GM12878 (cell line): ENCODE measurements at regions not wholly inside any gene's neighbourhood (a gene's known extent, or its start where the extent isn't known, plus 50 kb on each side); places are given as distances from the start of the nearest gene placed in this dataset.

Source experiments
- ATAC-seq: fragments of 200-7000 bp; cut with Tn5 transposase; 3 replicates; pipeline ENCODE4 v1.9.1; 2020; ENCODE audit warnings: mild to moderate bottlenecking, moderate library complexity
- BruUV-seq: library from RNA; stranded (reverse); fragments of 400-500 nt; replicated peaks from 2 replicates; lab custom pipeline; 2021; lab: Mats Ljungman, UMichigan
- CTCF ChIA-PET: fragments of 300-600 bp; sonication (Branson Sonifier 250); formaldehyde crosslinking; extraction: SDS; loops from one replicate; lab custom pipeline; 2021; ENCODE audit warnings: inconsistent platforms; lab: Yijun Ruan, JAX
- POLR2A ChIA-PET: fragments of 350-600 bp; formaldehyde crosslinking; extraction: SDS; loops from one replicate; lab custom pipeline; 2021; ENCODE audit warnings: inconsistent platforms; lab: Charles Lee
- RAD21 ChIA-PET: fragments of 300-600 bp; sonication (Branson Sonifier 250); formaldehyde crosslinking; loops from one replicate; lab custom pipeline; 2023; ENCODE audit warnings: antibody characterized with exemption; ENCODE audit not compliant: unreplicated experiment; lab: Charles Lee
- SMC1A ChIA-PET: fragments of 300-600 bp; sonication (Branson Sonifier 250); formaldehyde crosslinking; loops from one replicate; lab custom pipeline; 2023; ENCODE audit not compliant: unreplicated experiment, uncharacterized antibody; lab: Charles Lee
- DNase-seq: peaks from one replicate; pipeline ENCODE4 v3.0.0-alpha.2; 2011; ENCODE audit warnings: low read depth, low spot score
- FAIRE-seq: peaks from 3 replicates; lab custom pipeline; 2011; peaks lifted over from hg19 to GRCh38; lab: Jason Lieb, UNC
- H2AFZ ChIP-seq: 2 replicates; pipeline ENCODE4 v1.6.0; 2011; ENCODE audit warnings: low read depth, low read length, control low read depth; ENCODE audit not compliant: control insufficient read depth
- H3K27ac ChIP-seq: 2 replicates; pipeline ENCODE4 v1.5.1; 2011; ENCODE audit warnings: control low read depth; ENCODE audit not compliant: control insufficient read depth, insufficient read depth
- H3K27me3 ChIP-seq, 2 experiments: replicated peaks in 1 of 2; 2 replicates each; pipeline versions ENCODE4 v1.6.0 to v1.6.1; 2011; ENCODE audit warnings: low read length in 1 of 2; ENCODE audit not compliant: control insufficient read depth in 2 of 2, insufficient read depth in 2 of 2
- H3K36me3 ChIP-seq, 2 experiments: 2 replicates each; pipeline ENCODE4 v1.5.1; 2011; ENCODE audit warnings: low read length in 1 of 2; ENCODE audit not compliant: control insufficient read depth in 2 of 2, insufficient read depth in 2 of 2
- H3K4me1 ChIP-seq: 2 replicates; pipeline ENCODE4 v1.6.1; 2011; ENCODE audit warnings: mild to moderate bottlenecking, low read length, moderate library complexity, mixed read lengths; ENCODE audit not compliant: control insufficient read depth, insufficient read depth
- H3K4me2 ChIP-seq: 2 replicates; pipeline ENCODE4 v1.6.0; 2011; ENCODE audit warnings: control low read depth; ENCODE audit not compliant: control insufficient read depth, insufficient read depth
- H3K4me3 ChIP-seq: fragments of 200-600 bp; sonication (generic); 2 replicates; pipeline ENCODE4 v1.5.1; 2016
- H3K79me2 ChIP-seq: 2 replicates; pipeline ENCODE4 v1.6.0; 2011; ENCODE audit warnings: low read length; ENCODE audit not compliant: control insufficient read depth, insufficient read depth
- H3K9ac ChIP-seq: 2 replicates; pipeline ENCODE4 v1.8.0; 2011; ENCODE audit warnings: low read length, control low read depth, mixed read lengths; ENCODE audit not compliant: control insufficient read depth, insufficient read depth
- H3K9me3 ChIP-seq: replicated peaks from 3 replicates; pipeline ENCODE4 v1.5.1; 2011; ENCODE audit warnings: mild to moderate bottlenecking, low read length; ENCODE audit not compliant: control insufficient read depth, insufficient read depth
- H4K20me1 ChIP-seq: 2 replicates; pipeline ENCODE4 v1.6.0; 2011; ENCODE audit not compliant: control insufficient read depth, insufficient read depth
- CHD1 ChIP-seq: IDR thresholded peaks from 2 replicates; pipeline ENCODE4 v1.6.1; 2012; ENCODE audit warnings: low read depth, low read length, improper control_type of control experiment
- EED ChIP-seq: sonication (generic); IDR thresholded peaks from 2 replicates; pipeline ENCODE4 v1.6.1; 2016; ENCODE audit warnings: antibody characterized with exemption, low read depth
- HDAC6 ChIP-seq: fragments of 200-600 bp; sonication (generic); IDR thresholded peaks from one replicate; pipeline ENCODE4 v1.8.0; 2017; ENCODE audit warnings: antibody characterized with exemption; ENCODE audit not compliant: unreplicated experiment
- IRF4 ChIP-seq: IDR thresholded peaks from 2 replicates; pipeline ENCODE4 v1.6.1; 2011; ENCODE audit warnings: low read depth, low read length
- MTA3 ChIP-seq: IDR thresholded peaks from 2 replicates; pipeline ENCODE4 v1.6.1; 2012; ENCODE audit warnings: low read length, inconsistent platforms, borderline replicate concordance
- NRF1 ChIP-seq: conservative IDR thresholded peaks from 2 replicates; pipeline ENCODE4 v1.6.1; 2011; ENCODE audit warnings: mild to moderate bottlenecking, low read depth, low read length, improper control_type of control experiment
- PAX8 ChIP-seq: fragments of 450-650 bp; IDR thresholded peaks from 2 replicates; pipeline ENCODE4 v1.6.1; 2017; ENCODE audit warnings: mild to moderate bottlenecking, moderate library complexity
- RELA ChIP-seq: fragments of 450-650 bp; IDR thresholded peaks from 2 replicates; pipeline ENCODE4 v1.8.0; 2014; ENCODE audit warnings: borderline replicate concordance; ENCODE audit not compliant: partially characterized antibody
- SRF ChIP-seq, 2 experiments: IDR thresholded peaks; 2 replicates each; pipeline ENCODE4 v1.6.1; 2011; ENCODE audit warnings: low read depth in 2 of 2, low read length in 2 of 2, mild to moderate bottlenecking in 1 of 2, moderate library complexity in 1 of 2
- STAT3 ChIP-seq: IDR thresholded peaks from 2 replicates; pipeline ENCODE4 v1.6.1; 2011; ENCODE audit warnings: low read depth, low read length, improper control_type of control experiment
- ZNF622 ChIP-seq: fragments of 450-650 bp; IDR thresholded peaks from 2 replicates; pipeline ENCODE4 v1.6.1; 2017; ENCODE audit warnings: mild to moderate bottlenecking, inconsistent platforms
- WGBS: methylation state at CpG from one replicate; pipeline ENCODE4 v1.1.6; 2016; ENCODE audit warnings: low lambda C conversion rate; ENCODE audit not compliant: insufficient replicate concordance, insufficient coverage; ENCODE audit errors: missing lambda C conversion rate; 5-methylcytosine and 5-hydroxymethylcytosine counted together
- in situ Hi-C: fragments of 300-500 bp; cut with MboI; formaldehyde crosslinking; loops from 9 replicates; pipeline ENCODE4 v1.14.3; 2018; ENCODE audit warnings: mixed read lengths
- intact Hi-C: fragments of 100-400 bp; cut with micrococcal nuclease; formaldehyde crosslinking; loops from one replicate; pipeline ENCODE4 v1.14.2; 2022; ENCODE audit not compliant: unreplicated experiment
- TF ChIP-seq, protein P1 (sequence below), 3 experiments: IDR thresholded peaks in 2 of 3; conservative IDR thresholded peaks in 1 of 3; 2 replicates each; pipeline ENCODE4 v1.5.1; 2011; ENCODE audit warnings: low read depth in 3 of 3, low read length in 3 of 3, mild to moderate bottlenecking in 3 of 3, control low read depth in 2 of 3, moderate library complexity in 2 of 3, inconsistent platforms in 1 of 3, mixed read lengths in 1 of 3; ENCODE audit not compliant: control insufficient read depth in 2 of 3, insufficient read depth in 1 of 3; ENCODE audit errors: extremely low read depth in 1 of 3
- TF ChIP-seq, protein P2 (sequence below): IDR thresholded peaks from 2 replicates; pipeline ENCODE4 v1.6.1; 2011; ENCODE audit warnings: low read depth, mild to moderate bottlenecking, low read length, moderate library complexity, borderline replicate concordance; ENCODE audit errors: extremely low read depth
- TF ChIP-seq, protein P3 (sequence below): fragments of 450-650 bp; formaldehyde crosslinking; IDR thresholded peaks from 2 replicates; pipeline ENCODE4 v1.4.0; 2022; ENCODE audit warnings: mild to moderate bottlenecking, moderate library complexity

DNA sequence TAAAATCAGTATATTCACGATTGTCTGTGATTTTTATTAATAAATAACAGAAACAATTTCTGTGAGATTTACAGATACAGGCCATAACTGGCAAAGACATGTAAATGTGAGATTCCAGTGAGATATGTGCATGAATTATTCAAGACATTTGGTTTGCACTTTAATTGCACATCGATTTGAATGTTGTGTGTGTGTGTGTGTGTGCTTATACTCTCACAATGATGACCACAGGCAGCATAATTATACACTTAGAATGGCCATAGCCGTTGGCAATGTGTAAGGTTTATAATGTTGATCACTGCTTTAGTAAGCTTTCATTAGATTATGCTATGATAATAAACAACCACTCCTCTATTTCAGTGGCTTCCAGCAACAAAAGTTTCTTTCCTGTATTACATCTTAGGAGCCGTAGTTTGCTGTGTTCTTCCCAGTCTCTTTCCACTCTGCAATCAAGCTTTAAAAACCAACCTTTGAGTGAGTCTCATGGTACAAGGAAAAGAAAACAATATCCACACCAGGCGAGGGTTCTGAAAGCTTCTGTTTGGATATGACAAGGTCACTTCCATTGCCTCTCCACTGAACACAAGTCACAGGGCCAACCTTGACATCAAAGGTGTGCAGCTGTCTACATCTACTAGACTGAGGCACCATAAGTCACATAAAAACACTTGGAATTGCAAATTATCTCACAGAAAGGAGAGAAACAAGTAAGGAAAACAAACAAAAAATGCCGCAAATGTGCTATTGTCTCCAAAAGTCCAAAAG lies 897.7 kb downstream of the RAB28 start:
- SMC1A ChIA-PET = no interaction called here
- no peak overlapping the region for H2AFZ ChIP-seq
- CTCF ChIA-PET = no interaction called here
- in situ Hi-C loops = no loop called here
- no peak overlapping the region for H3K27ac ChIP-seq
- FAIRE-seq (no peak), ATAC-seq (no peak)
- H3K9ac ChIP-seq = no peak overlapping the region
- no peaks in the 10 kb centered on the region for H3K27me3 ChIP-seq
- no peaks in the 10 kb centered on the region for H3K4me1 ChIP-seq
- no peak overlapping the region for H3K4me3 ChIP-seq
- H3K79me2 ChIP-seq = no peaks in the 10 kb centered on the region
- WGBS = 8% methylated on average over 6 of the region's 6 CpGs
- intact Hi-C loops = no loop called here
- H4K20me1 ChIP-seq = no peaks in the 10 kb centered on the region
- no peaks in the 10 kb centered on the region for H3K9me3 ChIP-seq
- RAD21 ChIA-PET = no interaction called here
- no peaks in the 10 kb centered on the region for H3K36me3 ChIP-seq
- TF ChIP-seq HDAC6 (no peak), CHD1 (no peak), IRF4 (no peak), EED (no peak), RELA (no peak), STAT3 (no peak), ZNF622 (no peak), NRF1 (no peak), MTA3 (no peak), SRF (IDR thresholded peaks at IDR 0.05; ENCODE audit: low read depth in 2 of 2, low read length in 2 of 2) (no peak), PAX8 (no peak)
- TF ChIP-seq, protein P1, sequence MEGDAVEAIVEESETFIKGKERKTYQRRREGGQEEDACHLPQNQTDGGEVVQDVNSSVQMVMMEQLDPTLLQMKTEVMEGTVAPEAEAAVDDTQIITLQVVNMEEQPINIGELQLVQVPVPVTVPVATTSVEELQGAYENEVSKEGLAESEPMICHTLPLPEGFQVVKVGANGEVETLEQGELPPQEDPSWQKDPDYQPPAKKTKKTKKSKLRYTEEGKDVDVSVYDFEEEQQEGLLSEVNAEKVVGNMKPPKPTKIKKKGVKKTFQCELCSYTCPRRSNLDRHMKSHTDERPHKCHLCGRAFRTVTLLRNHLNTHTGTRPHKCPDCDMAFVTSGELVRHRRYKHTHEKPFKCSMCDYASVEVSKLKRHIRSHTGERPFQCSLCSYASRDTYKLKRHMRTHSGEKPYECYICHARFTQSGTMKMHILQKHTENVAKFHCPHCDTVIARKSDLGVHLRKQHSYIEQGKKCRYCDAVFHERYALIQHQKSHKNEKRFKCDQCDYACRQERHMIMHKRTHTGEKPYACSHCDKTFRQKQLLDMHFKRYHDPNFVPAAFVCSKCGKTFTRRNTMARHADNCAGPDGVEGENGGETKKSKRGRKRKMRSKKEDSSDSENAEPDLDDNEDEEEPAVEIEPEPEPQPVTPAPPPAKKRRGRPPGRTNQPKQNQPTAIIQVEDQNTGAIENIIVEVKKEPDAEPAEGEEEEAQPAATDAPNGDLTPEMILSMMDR (IDR thresholded peaks at IDR 0.05 in 2 of 3, conservative IDR thresholded peaks at IDR 0.05 in 1 of 3; ENCODE audit: control insufficient read depth in 2 of 3, extremely low read depth in 1 of 3, insufficient read depth in 1 of 3, low read depth in 3 of 3, low read length in 3 of 3) = no peak
- TF ChIP-seq, protein P2, sequence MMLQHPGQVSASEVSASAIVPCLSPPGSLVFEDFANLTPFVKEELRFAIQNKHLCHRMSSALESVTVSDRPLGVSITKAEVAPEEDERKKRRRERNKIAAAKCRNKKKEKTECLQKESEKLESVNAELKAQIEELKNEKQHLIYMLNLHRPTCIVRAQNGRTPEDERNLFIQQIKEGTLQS = no peak
- TF ChIP-seq, protein P3, sequence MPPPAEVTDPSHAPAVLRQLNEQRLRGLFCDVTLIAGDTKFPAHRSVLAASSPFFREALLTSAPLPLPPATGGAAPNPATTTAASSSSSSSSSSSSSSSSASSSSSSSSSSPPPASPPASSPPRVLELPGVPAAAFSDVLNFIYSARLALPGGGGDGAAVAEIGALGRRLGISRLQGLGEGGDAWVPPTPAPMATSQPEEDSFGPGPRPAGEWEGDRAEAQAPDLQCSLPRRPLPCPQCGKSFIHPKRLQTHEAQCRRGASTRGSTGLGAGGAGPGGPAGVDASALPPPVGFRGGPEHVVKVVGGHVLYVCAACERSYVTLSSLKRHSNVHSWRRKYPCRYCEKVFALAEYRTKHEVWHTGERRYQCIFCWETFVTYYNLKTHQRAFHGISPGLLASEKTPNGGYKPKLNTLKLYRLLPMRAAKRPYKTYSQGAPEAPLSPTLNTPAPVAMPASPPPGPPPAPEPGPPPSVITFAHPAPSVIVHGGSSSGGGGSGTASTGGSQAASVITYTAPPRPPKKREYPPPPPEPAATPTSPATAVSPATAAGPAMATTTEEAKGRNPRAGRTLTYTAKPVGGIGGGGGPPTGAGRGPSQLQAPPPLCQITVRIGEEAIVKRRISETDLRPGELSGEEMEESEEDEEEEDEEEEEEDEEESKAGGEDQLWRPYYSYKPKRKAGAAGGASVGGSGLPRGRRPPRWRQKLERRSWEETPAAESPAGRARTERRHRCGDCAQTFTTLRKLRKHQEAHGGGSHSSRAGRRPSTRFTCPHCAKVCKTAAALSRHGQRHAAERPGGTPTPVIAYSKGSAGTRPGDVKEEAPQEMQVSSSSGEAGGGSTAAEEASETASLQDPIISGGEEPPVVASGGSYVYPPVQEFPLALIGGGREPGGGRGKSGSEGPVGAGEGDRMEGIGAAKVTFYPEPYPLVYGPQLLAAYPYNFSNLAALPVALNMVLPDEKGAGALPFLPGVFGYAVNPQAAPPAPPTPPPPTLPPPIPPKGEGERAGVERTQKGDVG (CRISPR knock-in tag) = no peak
- TF ChIP-seq, all 136 proteins: peak for 0
- H3K4me2 ChIP-seq = no peak overlapping the region
- POLR2A ChIA-PET = interaction anchor here (0.5 kb wide), 1 partner anchor 9 kb away, joined by 3 read pairs; no protein-coding TSS in a partner anchor
- no peak for DNase-seq
- BruUV-seq = no TSS peak
